IPS-NIHi7 (cell line): ENCODE measurements at regions not wholly inside any gene's neighbourhood (a gene's known extent, or its start where the extent isn't known, plus 50 kb on each side); places are given as distances from the start of the nearest gene placed in this dataset.
"Not testable (repeated sequence)": the region's sequence is repeated elsewhere in the genome, so short reads cannot be mapped to it uniquely, and the experiment has no call there.

Source experiments
- DNase-seq: peaks from one replicate; pipeline ENCODE4 v3.0.0; 2012; ENCODE audit warnings: mixed read lengths; ENCODE audit errors: extremely low spot score

DNA sequence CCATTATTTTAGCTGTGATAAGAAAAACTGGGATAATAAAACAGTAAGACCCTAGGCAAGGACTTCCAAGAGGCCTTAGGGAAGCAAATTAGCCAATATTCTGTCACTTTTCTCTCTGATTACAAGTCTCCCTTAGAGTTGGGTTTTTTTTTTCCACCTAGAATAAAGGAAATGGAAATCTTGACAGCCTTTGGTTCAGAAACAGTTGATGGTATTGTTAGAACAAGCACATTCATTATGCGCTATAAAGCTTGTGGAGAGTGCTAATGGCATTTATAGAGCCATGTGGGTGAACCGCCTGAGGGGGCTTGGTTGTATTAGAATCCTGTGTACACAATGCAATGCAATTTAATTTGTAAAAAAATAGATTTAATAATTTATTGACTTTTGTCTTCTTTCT lies 88.9 kb upstream of the OGFRL1 start:
- no peak for DNase-seq

GRCh38 chr6:71203206-71203605 lies 85.4 kb upstream of the OGFRL1 start:
- DNase-seq = no peak

DNA sequence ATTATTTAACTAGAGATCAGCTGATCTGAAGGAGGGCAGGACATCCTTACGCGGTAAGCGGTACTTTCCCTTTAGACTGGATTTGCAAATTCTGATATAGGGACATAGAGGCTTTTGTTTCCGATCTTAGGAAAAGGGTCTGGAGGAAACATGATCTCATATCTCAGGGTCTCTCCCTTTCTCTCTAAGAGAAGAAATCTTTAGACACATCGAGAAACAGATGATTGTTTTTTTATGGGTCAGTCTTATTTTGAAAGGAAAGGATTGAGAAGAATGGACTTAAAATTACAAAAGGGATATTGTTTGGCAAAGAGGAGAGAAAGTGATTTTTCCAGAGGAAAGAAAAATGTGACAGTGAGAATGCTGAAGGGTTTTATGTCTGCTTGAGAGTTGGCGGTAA lies 83.9 kb upstream of the OGFRL1 start:
- DNase-seq = no peak

GRCh38 chr6:71205336-71205956 lies 83.2 kb upstream of the OGFRL1 start:
- no peak for DNase-seq

DNA sequence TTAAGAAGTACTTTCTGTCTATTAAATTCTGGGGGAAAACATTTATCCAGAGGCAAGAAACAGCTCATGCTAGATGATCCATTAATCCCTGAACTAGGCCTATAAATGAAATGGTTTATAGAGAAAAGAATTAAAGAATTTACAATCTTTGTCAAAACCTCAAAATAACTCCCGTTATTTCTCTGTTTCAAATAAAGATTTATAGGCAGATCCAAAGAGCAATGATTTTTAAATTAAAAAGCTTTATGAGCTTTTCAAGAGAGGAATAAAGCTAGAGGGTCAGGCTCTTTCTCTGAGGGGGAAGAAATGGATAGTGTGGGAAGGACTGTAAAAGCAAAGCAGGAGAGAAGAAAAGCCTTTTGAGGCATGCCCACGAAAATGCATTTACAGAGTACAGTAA lies 82.5 kb upstream of the OGFRL1 start:
- no peak for DNase-seq

DNA sequence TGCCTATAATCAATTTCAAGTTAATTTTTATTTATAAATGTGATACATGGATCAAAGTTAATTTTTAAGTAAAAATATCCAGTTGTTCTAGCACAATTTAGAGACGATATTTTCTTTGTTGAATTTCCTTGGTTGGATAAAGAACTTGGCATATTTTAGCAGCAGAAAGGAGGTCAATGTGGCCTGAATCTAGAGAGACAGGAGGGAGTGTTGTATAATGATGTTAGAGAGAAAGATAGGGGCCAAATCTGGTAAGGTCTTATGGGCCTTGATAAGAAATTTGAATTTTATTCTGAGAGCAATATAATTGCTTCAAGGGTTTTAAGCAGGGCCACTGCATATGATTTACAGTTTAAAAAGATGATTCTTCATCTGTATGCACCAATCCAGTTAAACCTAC lies 79.4 kb upstream of the OGFRL1 start:
- DNase-seq = no peak

DNA sequence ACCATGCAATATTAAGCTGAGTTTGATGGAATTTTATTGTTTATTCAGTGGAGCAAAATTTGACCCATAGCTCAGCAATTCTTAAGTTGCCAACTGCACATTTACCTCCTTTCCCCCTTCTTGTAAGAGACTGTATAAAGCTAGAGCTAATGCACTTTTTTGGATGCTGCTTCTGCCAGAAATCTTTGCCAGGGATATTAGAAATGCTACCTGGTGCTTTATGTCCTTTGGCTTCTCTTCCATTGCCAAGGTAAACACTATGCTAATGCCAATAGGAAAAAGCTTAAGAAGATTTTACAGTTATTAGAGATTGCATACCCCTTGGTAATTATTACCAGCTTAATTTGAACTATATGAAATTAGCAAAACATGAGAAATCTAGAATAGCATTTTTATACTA lies 79.0 kb upstream of the OGFRL1 start:
- DNase-seq = no peak

- DNase-seq = no peak
These were observed 76.8 kb upstream of the OGFRL1 start for GRCh38 chr6:71211799-71212198.

DNA sequence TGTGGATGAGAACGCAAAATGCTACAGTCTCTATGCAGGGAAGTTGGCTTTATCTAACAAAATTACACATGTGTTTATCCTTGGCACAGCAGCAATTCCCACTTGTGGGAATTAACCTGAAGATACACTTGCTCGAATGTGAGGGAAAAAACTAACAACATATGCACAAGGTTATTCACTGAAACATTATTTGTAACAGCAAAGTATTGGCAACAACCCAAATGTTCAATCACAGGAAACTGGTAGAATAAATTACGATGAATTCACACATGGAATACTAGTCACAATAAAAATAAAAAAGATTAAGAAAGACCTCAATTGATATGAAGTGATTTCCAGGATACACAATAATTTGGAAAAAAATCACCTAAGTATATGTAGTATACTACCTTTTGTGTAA lies 68.1 kb upstream of the OGFRL1 start:
- DNase-seq = no peak

GRCh38 chr6:71222671-71223070 lies 65.9 kb upstream of the OGFRL1 start:
- DNase-seq = no peak

GRCh38 chr6:71224011-71224410 lies 64.6 kb upstream of the OGFRL1 start:
- DNase-seq = no peak

- DNase-seq = no peak
These were observed 62.5 kb upstream of the OGFRL1 start for GRCh38 chr6:71226151-71226550.

GRCh38 chr6:71228461-71229041 lies 60.1 kb upstream of the OGFRL1 start:
- no peak for DNase-seq

DNA sequence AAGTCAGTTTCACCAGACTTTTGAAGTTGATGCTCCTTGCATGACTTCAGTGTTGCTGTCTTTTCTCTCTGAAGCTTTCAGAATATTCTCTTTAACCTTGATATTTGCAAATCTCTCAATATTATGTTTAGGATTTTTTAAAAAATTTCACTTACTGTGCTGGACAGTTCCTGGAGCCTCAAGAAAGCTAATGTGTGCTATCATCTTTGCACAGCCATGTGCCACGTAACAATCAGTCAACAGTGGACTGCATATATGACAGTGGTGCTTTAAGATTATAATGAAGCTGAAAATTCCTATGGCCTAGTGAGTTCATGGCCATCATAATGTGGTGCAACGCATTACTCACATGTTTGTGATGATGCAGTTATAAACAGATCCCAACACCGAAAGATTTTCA lies 59.1 kb upstream of the OGFRL1 start:
- no peak for DNase-seq

- not testable (repeated sequence) for DNase-seq
These were observed 55.7 kb upstream of the OGFRL1 start for GRCh38 chr6:71232890-71233289.

GRCh38 chr6:71236926-71237434 lies 51.6 kb upstream of the OGFRL1 start:
- no peak for DNase-seq

GRCh38 chr6:71238351-71238750 lies 50.3 kb upstream of the OGFRL1 start:
- no peak for DNase-seq
